ENCODE measurements at regions not wholly inside any gene's neighbourhood (a gene's known extent, or its start where the extent isn't known, plus 50 kb on each side); places are given as distances from the start of the nearest gene placed in this dataset.

DNA sequence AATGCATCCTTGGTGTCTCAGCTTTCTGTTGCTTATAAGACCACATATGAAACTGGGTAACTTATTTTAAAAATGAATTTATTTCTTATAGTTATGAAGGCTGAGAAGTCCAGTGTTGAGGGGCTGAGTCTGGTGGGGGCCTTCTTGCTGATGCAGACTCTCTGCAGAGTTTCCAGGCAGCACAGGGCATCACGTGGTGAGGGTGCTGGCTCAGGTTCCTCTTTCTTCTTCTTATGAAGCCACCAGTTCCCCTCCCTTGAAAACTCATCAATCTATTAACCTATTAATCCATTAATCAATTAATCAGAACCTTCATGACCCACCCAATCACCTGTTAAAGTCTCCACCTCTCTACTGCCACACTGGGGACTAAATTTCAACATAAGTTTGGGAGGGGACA, 595.6 kb upstream of the NRP1 start:
- TF ChIP-seq, protein P1, sequence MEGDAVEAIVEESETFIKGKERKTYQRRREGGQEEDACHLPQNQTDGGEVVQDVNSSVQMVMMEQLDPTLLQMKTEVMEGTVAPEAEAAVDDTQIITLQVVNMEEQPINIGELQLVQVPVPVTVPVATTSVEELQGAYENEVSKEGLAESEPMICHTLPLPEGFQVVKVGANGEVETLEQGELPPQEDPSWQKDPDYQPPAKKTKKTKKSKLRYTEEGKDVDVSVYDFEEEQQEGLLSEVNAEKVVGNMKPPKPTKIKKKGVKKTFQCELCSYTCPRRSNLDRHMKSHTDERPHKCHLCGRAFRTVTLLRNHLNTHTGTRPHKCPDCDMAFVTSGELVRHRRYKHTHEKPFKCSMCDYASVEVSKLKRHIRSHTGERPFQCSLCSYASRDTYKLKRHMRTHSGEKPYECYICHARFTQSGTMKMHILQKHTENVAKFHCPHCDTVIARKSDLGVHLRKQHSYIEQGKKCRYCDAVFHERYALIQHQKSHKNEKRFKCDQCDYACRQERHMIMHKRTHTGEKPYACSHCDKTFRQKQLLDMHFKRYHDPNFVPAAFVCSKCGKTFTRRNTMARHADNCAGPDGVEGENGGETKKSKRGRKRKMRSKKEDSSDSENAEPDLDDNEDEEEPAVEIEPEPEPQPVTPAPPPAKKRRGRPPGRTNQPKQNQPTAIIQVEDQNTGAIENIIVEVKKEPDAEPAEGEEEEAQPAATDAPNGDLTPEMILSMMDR (IDR thresholded peaks at IDR 0.05) = no peak

DNA sequence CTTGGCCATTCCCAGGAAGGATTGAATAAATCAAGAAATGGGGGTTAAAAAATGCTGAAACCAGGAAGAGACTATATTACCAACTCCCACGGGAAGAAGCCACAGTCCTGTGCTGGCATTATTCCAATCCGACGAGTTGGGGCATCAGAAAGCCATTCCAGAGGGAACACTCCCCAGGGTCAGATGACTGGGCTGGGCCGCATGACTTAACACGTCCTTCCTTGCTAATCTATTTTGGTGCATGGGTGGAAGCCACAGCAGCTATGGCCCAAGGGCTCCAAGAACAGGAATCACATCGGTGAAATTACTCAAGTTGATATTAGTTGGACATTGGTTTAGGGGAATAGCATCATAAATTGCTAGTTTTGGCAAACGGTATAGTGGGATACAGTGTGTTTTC, 592.9 kb upstream of the NRP1 start:
- TF ChIP-seq, protein P1 (IDR thresholded peaks at IDR 0.05) = no peak

DNA sequence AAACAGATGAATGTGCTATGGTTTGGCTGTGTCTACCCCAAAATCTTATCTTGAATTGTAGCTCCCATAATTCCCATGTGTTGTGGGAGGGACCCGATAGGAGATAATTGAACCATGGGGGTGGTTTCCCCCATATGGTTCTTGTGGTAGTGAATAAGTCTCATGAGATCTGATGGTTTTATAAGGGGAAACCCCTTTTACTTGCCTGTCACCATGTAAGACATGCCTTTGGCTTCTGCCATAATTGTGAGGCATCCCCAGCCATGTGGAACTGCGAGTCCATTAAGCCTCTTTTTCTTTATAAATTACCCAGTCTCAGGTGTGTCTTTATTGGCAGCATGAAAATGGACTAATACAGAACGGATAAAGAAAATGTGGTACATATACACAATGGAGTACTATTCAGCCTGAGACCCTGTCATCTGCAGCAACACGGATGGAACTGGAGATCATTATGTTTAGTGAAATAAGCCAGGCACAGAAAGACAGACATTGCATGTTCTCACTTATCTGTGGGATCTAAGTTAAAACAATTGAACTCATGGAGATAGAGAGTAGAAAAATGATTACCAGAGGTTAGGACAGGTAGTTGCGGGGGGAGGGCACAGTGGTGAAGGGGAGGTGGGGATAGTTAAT, 587.6 kb upstream of the NRP1 start:
- TF ChIP-seq, protein P1 (IDR thresholded peaks at IDR 0.05) = no peak

DNA sequence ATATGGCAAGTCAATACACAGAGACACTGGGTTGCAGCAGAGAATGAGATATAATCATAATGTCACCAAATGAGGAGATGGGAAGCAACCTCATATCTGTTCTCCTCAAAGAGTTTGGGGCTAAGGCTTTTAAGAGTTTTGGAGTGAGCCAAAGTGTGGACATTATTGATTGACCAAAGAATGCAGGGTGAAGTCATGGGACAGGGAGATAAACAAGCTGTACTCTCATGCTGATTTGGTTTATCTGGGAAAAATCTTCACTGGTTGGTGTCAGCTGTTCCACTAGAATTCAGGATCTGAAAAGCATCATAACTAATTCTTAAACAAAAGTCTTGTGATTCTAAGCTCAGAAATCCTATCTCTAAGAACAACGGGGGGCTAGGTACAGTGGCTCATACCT, 585.9 kb upstream of the NRP1 start:
- TF ChIP-seq, protein P1 (IDR thresholded peaks at IDR 0.05) = no peak

DNA sequence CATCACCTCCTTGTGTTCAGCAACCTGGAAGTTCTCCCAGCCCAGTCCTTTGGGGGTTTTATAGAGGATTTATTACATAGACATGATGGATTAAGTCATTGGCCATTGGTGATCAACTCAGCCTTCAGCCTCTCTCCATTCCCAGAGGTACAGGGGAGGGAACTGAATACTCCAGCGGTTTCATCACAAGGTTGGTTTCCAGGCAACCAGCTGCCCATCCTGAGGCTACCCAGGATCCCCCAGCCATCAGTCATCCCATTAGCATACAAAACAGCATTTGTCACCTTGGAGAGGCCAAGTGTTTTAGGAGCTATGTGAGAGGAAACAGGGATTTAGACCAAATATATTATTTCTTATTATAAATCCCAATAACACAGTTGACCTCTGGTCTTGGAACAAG, 584.8 kb upstream of the NRP1 start:
- TF ChIP-seq, protein P1 (IDR thresholded peaks at IDR 0.05) = no peak

DNA sequence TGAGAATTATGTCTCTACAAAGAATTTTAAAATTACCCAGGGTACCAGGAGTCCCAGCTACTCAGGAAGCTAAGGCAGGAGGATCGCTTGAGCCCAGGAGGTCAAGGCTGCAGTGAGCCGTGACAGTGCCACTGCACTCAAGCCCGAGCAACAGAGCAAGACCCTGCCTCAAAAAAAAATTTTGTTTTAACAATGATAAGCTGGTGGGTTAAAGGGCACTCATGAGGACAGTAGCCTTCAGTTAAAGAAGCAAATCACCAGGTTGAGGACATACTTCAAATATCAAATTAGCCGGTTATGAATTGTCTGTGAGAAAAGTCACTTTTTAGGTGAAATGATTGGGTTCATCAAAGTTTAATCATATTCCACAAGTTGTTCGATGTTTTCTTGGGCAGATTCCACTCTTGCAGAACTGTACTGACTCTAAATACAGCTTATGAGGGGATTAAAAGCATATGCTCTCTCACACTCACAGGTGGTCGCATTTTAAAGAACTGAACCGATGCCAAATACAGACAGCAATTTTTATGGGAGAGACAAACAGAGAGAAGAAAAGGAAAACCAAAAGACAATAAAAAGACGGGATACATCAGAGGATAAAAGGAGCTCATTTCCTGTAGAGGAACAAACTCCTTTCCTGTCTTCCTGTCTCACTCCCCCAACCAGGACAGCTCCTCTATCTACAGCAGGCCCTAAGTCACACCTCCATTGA, 582.8 kb upstream of the NRP1 start:
- TF ChIP-seq, protein P1 (IDR thresholded peaks at IDR 0.05) = no peak

DNA sequence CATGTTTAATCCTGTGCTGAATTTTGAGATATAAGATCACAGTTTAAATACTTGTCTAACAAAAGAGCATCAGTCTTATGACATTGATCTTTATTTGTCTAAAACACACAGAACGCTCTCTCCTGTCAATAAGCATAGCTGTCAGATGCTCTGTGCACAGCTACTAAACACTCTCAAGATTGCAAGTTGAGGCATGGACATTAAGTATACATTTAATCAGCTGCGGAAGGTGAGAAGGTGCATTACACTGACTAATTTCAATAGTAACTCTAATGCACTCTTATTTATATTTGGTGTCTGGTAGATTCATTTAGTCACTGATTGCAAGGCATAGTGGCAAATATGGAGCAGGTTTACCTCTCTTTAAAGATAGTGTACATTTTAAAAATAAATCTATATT, 580.3 kb upstream of the NRP1 start:
- TF ChIP-seq, protein P1 (IDR thresholded peaks at IDR 0.05) = no peak
